SK-N-SH (cell line): ENCODE measurements at regions not wholly inside any gene's neighbourhood (a gene's known extent, or its start where the extent isn't known, plus 50 kb on each side); places are given as distances from the start of the nearest gene placed in this dataset.

Experiments
- GABPA ChIP-seq: IDR thresholded peaks from 2 replicates; pipeline ENCODE4 v1.4.0; 2012; ENCODE audit warnings: low read depth, mild to moderate bottlenecking
- POLR2AphosphoS5 ChIP-seq: IDR thresholded peaks from 2 replicates; pipeline ENCODE4 v1.6.1; 2012; ENCODE audit warnings: low read depth, low read length
- RAD21 ChIP-seq: IDR thresholded peaks from 2 replicates; pipeline ENCODE4 v1.6.1; 2012; ENCODE audit warnings: mild to moderate bottlenecking, low read length
- SMC3 ChIP-seq: IDR thresholded peaks from 2 replicates; pipeline ENCODE4 v1.6.1; 2012; ENCODE audit warnings: low read depth, low read length, improper control_type of control experiment
- TCF12 ChIP-seq: IDR thresholded peaks from 2 replicates; pipeline ENCODE4 v1.4.0; 2012

GRCh38 chr20:37642246-37642645 is 51.6 kb upstream of the CTNNBL1 start:
- TF ChIP-seq TCF12 (no peak), POLR2AphosphoS5 (no peak), GABPA (no peak), RAD21 (no peak), SMC3 (no peak)
